ENCODE measurements at regions not wholly inside any gene's neighbourhood (a gene's known extent, or its start where the extent isn't known, plus 50 kb on each side); places are given as distances from the start of the nearest gene placed in this dataset.

GRCh38 chr4:152223600-152223999 lies 312.3 kb downstream of the FBXW7 start:
- no peak overlapping the region for H3K27ac ChIP-seq
- TF ChIP-seq CTCF (conservative IDR thresholded peaks at IDR 0.05), result no peak

- H3K27ac ChIP-seq, result no peak overlapping the region
- TF ChIP-seq CTCF (conservative IDR thresholded peaks at IDR 0.05), result no peak
Observed at GRCh38 chr4:152221816-152222516, 313.9 kb downstream of the FBXW7 start.

GRCh38 chr4:152220201-152220666 lies 315.7 kb downstream of the FBXW7 start:
- no peak for TF ChIP-seq CTCF (conservative IDR thresholded peaks at IDR 0.05)
- no peak overlapping the region for H3K27ac ChIP-seq

GRCh38 chr4:152218576-152218975 lies 317.3 kb downstream of the FBXW7 start:
- TF ChIP-seq CTCF (conservative IDR thresholded peaks at IDR 0.05), result no peak
- H3K27ac ChIP-seq, result no peak overlapping the region

- H3K27ac ChIP-seq, result no peak overlapping the region
- no peak for TF ChIP-seq CTCF (conservative IDR thresholded peaks at IDR 0.05)
Observed at GRCh38 chr4:152217896-152218295, 318.0 kb downstream of the FBXW7 start.

GRCh38 chr4:152211936-152212653 lies 323.8 kb downstream of the FBXW7 start:
- TF ChIP-seq CTCF (conservative IDR thresholded peaks at IDR 0.05), result no peak
- no peak overlapping the region for H3K27ac ChIP-seq

GRCh38 chr4:152209772-152210493 lies 326.0 kb downstream of the FBXW7 start:
- no peak overlapping the region for H3K27ac ChIP-seq
- TF ChIP-seq CTCF (conservative IDR thresholded peaks at IDR 0.05), result no peak
